ENCODE measurements at regions not wholly inside any gene's neighbourhood (a gene's known extent, or its start where the extent isn't known, plus 50 kb on each side); places are given as distances from the start of the nearest gene placed in this dataset.

- no peak overlapping the region for H2AFZ ChIP-seq (ENCODE audit: control insufficient read depth, low read length)
These were observed 64.2 kb upstream of the SELENOP start for GRCh38 chr5:42875785-42876374.

DNA sequence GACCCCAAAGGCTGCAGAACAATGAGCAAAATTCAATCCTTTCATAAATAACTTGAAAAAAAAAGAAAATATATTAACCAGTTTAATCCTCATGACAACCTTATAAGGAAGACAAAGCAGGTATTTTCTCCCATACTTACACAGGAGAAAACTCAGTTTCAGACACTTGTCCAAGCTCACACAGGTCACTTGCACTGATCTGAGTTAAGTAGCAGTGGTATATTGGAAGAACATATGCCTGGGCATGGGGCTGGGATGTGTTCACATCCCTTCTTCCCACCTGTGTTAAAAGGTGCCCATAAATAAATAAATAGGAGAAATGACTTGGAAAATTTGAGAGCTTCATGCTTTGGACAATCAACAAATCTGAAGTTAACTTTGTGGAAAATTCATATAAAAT is 63.5 kb upstream of the SELENOP start:
- FAIRE-seq (no peak), DNase-seq (ENCODE audit: low read depth, low spot score) (no peak)
- TF ChIP-seq EZH2 (IDR thresholded peaks at IDR 0.05; ENCODE audit: low read length), result no peak
- no peak for TF ChIP-seq CTCF (optimal IDR thresholded peaks at IDR 0.05 in 1 of 3, IDR thresholded peaks at IDR 0.05 in 1 of 3, conservative IDR thresholded peaks at IDR 0.05 in 1 of 3; ENCODE audit: extremely low read depth in 1 of 3, insufficient read depth in 2 of 3, low read length in 3 of 3)
- Histone ChIP-seq H3K4me2 (ENCODE audit: control insufficient read depth, extremely low read depth, insufficient read depth, low read depth, low read length) (no peak overlapping the region), H3K9me1 (ENCODE audit: control insufficient read depth, extremely low read depth, insufficient read depth, low read length) (no peaks in the 10 kb centered on the region), H3K4me1 (ENCODE audit: control insufficient read depth, extremely low read depth, insufficient read depth, low read length) (peaks cover 2% of the 10 kb centered on the region), H2AFZ (ENCODE audit: control insufficient read depth, low read length) (no peak overlapping the region), H3K9me3 (ENCODE audit: control insufficient read depth, low read depth, low read length) (no peaks in the 10 kb centered on the region), H3K9ac (ENCODE audit: control insufficient read depth, extremely low read depth, insufficient read depth, low read length) (no peak overlapping the region), H3K36me3 (ENCODE audit: control insufficient read depth in 2 of 2, extremely low read depth in 1 of 2, insufficient read depth in 2 of 2, low read length in 2 of 2) (no peaks in the 10 kb centered on the region), H3K4me3 (ENCODE audit: control insufficient read depth in 2 of 3, extremely low read depth in 1 of 3, insufficient read depth in 2 of 3, low read depth in 1 of 3, low read length in 3 of 3) (no peak overlapping the region), H3K79me2 (ENCODE audit: control insufficient read depth, insufficient read depth, low read length) (no peaks in the 10 kb centered on the region), H3K27me3 (ENCODE audit: control insufficient read depth, extremely low read depth, insufficient read depth, low read length) (no peaks in the 10 kb centered on the region), H4K20me1 (ENCODE audit: control insufficient read depth, extremely low read depth, insufficient read depth, low read length) (no peaks in the 10 kb centered on the region), H3K27ac (ENCODE audit: control insufficient read depth, insufficient read depth, low read length) (no peak overlapping the region)
- dilution Hi-C loops (cut with MboI; ENCODE audit: extremely low pct_ligation_motif_present, low sequenced_read_pairs), result no loop called here

More at GRCh38 chr5:42875785-42876374, 64.2 kb upstream of the SELENOP start:
- Histone ChIP-seq H3K9ac (ENCODE audit: control insufficient read depth, extremely low read depth, insufficient read depth, low read length) (no peak overlapping the region), H3K9me1 (ENCODE audit: control insufficient read depth, extremely low read depth, insufficient read depth, low read length) (no peaks in the 10 kb centered on the region), H3K79me2 (ENCODE audit: control insufficient read depth, insufficient read depth, low read length) (no peaks in the 10 kb centered on the region), H3K27ac (ENCODE audit: control insufficient read depth, insufficient read depth, low read length) (no peak overlapping the region), H3K4me2 (ENCODE audit: control insufficient read depth, extremely low read depth, insufficient read depth, low read depth, low read length) (no peak overlapping the region), H3K9me3 (ENCODE audit: control insufficient read depth, low read depth, low read length) (no peaks in the 10 kb centered on the region), H3K4me3 (ENCODE audit: control insufficient read depth in 2 of 3, extremely low read depth in 1 of 3, insufficient read depth in 2 of 3, low read depth in 1 of 3, low read length in 3 of 3) (no peak overlapping the region), H3K4me1 (ENCODE audit: control insufficient read depth, extremely low read depth, insufficient read depth, low read length) (peaks cover 2% of the 10 kb centered on the region), H4K20me1 (ENCODE audit: control insufficient read depth, extremely low read depth, insufficient read depth, low read length) (no peaks in the 10 kb centered on the region), H3K27me3 (ENCODE audit: control insufficient read depth, extremely low read depth, insufficient read depth, low read length) (no peaks in the 10 kb centered on the region), H3K36me3 (ENCODE audit: control insufficient read depth in 2 of 2, extremely low read depth in 1 of 2, insufficient read depth in 2 of 2, low read length in 2 of 2) (no peaks in the 10 kb centered on the region)
- TF ChIP-seq EZH2 (IDR thresholded peaks at IDR 0.05; ENCODE audit: low read length) (no peak), CTCF (optimal IDR thresholded peaks at IDR 0.05 in 1 of 3, IDR thresholded peaks at IDR 0.05 in 1 of 3, conservative IDR thresholded peaks at IDR 0.05 in 1 of 3; ENCODE audit: extremely low read depth in 1 of 3, insufficient read depth in 2 of 3, low read length in 3 of 3) (no peak)
- dilution Hi-C loops (cut with MboI; ENCODE audit: extremely low pct_ligation_motif_present, low sequenced_read_pairs), result no loop called here
- DNase-seq (ENCODE audit: low read depth, low spot score) (no peak), FAIRE-seq (no peak)

Measured in keratinocyte (primary cell).